ENCODE measurements at regions not wholly inside any gene's neighbourhood (a gene's known extent, or its start where the extent isn't known, plus 50 kb on each side); places are given as distances from the start of the nearest gene placed in this dataset.

DNA sequence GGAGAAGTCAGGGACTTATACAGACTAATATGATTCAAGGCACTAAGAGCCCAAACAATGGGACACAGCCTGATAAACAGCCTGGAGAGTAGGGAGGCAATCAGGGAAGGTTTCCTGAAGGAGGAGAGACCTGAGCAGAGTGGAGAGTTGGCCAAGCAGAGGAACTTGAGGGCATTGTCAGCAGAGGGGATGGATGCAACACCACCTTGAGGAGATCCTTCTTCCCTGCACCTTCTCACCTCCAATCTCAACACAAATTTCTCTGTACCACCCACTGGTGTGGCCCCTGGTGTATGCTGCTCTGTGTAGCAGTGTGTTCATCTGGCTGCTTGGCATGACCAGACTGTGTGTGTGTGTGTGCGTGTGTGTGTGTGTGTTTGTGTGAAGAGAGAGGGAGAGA lies 146.2 kb downstream of the WDR11 start:
- CTCF ChIA-PET = interaction anchor here (0.8 to 1.4 kb wide), 2 partner anchors 9 to 47 kb away, joined by 3 read pairs; no protein-coding TSS in a partner anchor
- DNase-seq (ENCODE audit: low read depth, low spot score) (no peak), ATAC-seq (peak; percentile 62)

More for the DNA sequence above, 146.2 kb downstream of the WDR11 start:
- Histone ChIP-seq H3K9me3 (ENCODE audit: control insufficient read depth in 1 of 2, insufficient read depth in 1 of 2, low read depth in 1 of 2, low read length in 2 of 2) (0 out of 4 replicates have a peak, but pooled peaks cover 0 to 5% of the 10 kb centered on the region in 2 experiments), H3K27me3 (ENCODE audit: insufficient read depth, low read length) (no peaks in the 10 kb centered on the region), H3K4me1 (ENCODE audit: control insufficient read depth in 1 of 2, insufficient read depth in 2 of 2, low read length in 2 of 2) (no peaks in the 10 kb centered on the region), H3K9me2 (ENCODE audit: insufficient read depth) (no peaks in the 10 kb centered on the region), H4K20me1 (ENCODE audit: insufficient read depth) (no peaks in the 10 kb centered on the region), H3K36me3 (ENCODE audit: control insufficient read depth in 1 of 2, insufficient read depth in 2 of 2, low read length in 2 of 2) (no peaks in the 10 kb centered on the region), H3K4me3 (replicated peaks in 1 of 2; ENCODE audit: low read depth in 1 of 2, low read length in 2 of 2) (no peak overlapping the region), H3K9ac (ENCODE audit: low read length) (no peak overlapping the region), H3K4me2 (ENCODE audit: low read length) (no peak overlapping the region), H3K79me2 (ENCODE audit: insufficient read depth, low read length) (no peaks in the 10 kb centered on the region), H2AFZ (ENCODE audit: low read depth, low read length, poor library complexity, severe bottlenecking) (no peak overlapping the region), H3K27ac (ENCODE audit: low read depth, low read length) (no peak overlapping the region)
- intact Hi-C loops (cut with micrococcal nuclease) = no loop called here
- BruUV-seq (replicated peaks) = no TSS peak
- RAD21 ChIA-PET (ENCODE audit: low non-redundant PET in 1 of 2, low total read pairs in 2 of 2, uncharacterized antibody in 2 of 2, unreplicated experiment in 2 of 2) = no interaction called here
- POLR2A ChIA-PET = no interaction called here
- TF ChIP-seq, protein P1, sequence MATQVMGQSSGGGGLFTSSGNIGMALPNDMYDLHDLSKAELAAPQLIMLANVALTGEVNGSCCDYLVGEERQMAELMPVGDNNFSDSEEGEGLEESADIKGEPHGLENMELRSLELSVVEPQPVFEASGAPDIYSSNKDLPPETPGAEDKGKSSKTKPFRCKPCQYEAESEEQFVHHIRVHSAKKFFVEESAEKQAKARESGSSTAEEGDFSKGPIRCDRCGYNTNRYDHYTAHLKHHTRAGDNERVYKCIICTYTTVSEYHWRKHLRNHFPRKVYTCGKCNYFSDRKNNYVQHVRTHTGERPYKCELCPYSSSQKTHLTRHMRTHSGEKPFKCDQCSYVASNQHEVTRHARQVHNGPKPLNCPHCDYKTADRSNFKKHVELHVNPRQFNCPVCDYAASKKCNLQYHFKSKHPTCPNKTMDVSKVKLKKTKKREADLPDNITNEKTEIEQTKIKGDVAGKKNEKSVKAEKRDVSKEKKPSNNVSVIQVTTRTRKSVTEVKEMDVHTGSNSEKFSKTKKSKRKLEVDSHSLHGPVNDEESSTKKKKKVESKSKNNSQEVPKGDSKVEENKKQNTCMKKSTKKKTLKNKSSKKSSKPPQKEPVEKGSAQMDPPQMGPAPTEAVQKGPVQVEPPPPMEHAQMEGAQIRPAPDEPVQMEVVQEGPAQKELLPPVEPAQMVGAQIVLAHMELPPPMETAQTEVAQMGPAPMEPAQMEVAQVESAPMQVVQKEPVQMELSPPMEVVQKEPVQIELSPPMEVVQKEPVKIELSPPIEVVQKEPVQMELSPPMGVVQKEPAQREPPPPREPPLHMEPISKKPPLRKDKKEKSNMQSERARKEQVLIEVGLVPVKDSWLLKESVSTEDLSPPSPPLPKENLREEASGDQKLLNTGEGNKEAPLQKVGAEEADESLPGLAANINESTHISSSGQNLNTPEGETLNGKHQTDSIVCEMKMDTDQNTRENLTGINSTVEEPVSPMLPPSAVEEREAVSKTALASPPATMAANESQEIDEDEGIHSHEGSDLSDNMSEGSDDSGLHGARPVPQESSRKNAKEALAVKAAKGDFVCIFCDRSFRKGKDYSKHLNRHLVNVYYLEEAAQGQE (IDR thresholded peaks at IDR 0.05; ENCODE audit: low read depth) = no peak
- TF ChIP-seq, protein P2, sequence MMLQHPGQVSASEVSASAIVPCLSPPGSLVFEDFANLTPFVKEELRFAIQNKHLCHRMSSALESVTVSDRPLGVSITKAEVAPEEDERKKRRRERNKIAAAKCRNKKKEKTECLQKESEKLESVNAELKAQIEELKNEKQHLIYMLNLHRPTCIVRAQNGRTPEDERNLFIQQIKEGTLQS (IDR thresholded peaks at IDR 0.05) = no peak
- no peak for TF ChIP-seq EZH2 (IDR thresholded peaks at IDR 0.05)
- no peak for TF ChIP-seq EGR1 (IDR thresholded peaks at IDR 0.05; ENCODE audit: low read depth)
- no peak for TF ChIP-seq EZH2phosphoT487 (IDR thresholded peaks at IDR 0.05; ENCODE audit: borderline replicate concordance)
- TF ChIP-seq ELF1 (IDR thresholded peaks at IDR 0.05; ENCODE audit: borderline replicate concordance, low read depth) = no peak
- TF ChIP-seq ZFX (IDR thresholded peaks at IDR 0.05) = no peak
- TF ChIP-seq POLR2AphosphoS5 (IDR thresholded peaks at IDR 0.05; ENCODE audit: low read depth, low read length) = no peak
- TF ChIP-seq JUND (IDR thresholded peaks at IDR 0.05) = no peak
- no peak for TF ChIP-seq CBX3 (IDR thresholded peaks at IDR 0.05; ENCODE audit: low read depth)
- no peak for TF ChIP-seq SRF (IDR thresholded peaks at IDR 0.05; ENCODE audit: low read depth)
- no peak for TF ChIP-seq CEBPB (IDR thresholded peaks at IDR 0.05; ENCODE audit: low read depth)
- TF ChIP-seq, protein P3, sequence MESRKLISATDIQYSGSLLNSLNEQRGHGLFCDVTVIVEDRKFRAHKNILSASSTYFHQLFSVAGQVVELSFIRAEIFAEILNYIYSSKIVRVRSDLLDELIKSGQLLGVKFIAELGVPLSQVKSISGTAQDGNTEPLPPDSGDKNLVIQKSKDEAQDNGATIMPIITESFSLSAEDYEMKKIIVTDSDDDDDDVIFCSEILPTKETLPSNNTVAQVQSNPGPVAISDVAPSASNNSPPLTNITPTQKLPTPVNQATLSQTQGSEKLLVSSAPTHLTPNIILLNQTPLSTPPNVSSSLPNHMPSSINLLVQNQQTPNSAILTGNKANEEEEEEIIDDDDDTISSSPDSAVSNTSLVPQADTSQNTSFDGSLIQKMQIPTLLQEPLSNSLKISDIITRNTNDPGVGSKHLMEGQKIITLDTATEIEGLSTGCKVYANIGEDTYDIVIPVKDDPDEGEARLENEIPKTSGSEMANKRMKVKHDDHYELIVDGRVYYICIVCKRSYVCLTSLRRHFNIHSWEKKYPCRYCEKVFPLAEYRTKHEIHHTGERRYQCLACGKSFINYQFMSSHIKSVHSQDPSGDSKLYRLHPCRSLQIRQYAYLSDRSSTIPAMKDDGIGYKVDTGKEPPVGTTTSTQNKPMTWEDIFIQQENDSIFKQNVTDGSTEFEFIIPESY (IDR thresholded peaks at IDR 0.05; ENCODE audit: extremely low read depth, insufficient replicate concordance, low read length) = no peak
- TF ChIP-seq ZNF274 (IDR thresholded peaks at IDR 0.05; ENCODE audit: low read depth, low read length) = no peak
- TF ChIP-seq POLR2A (IDR thresholded peaks at IDR 0.05; ENCODE audit: borderline replicate concordance, extremely low read depth, insufficient read depth, insufficient read length) = no peak
